ENCODE measurements at regions not wholly inside any gene's neighbourhood (a gene's known extent, or its start where the extent isn't known, plus 50 kb on each side); places are given as distances from the start of the nearest gene placed in this dataset.

- TF ChIP-seq ZSCAN18 (CRISPR knock-in tag; IDR thresholded peaks at IDR 0.05) (no peak), ZNF532 (CRISPR knock-in tag; IDR thresholded peaks at IDR 0.05; ENCODE audit: borderline replicate concordance) (no peak)
Measured at GRCh38 chr11:37632748-37633147, 1034.7 kb upstream of the RAG2 start (continued).

- Mint-ChIP-seq H3K27ac (no peak overlapping the region), H3K9me3 (peaks cover 84% of the 10 kb centered on the region), H3K4me3 (no peak overlapping the region), H3K27me3 (ENCODE audit: low read depth) (peaks cover 5% of the 10 kb centered on the region), H3K4me1 (no peaks in the 10 kb centered on the region), H3K36me3 (peaks cover 41% of the 10 kb centered on the region)
- ChIA-PET POLR2A (no interaction called here), CTCF (no interaction called here)
- DNase-seq (ENCODE audit: low spot score) (no peak), ATAC-seq (no peak)
- TF ChIP-seq ERG (CRISPR knock-in tag; IDR thresholded peaks at IDR 0.05) (no peak), TCF7 (CRISPR knock-in tag; IDR thresholded peaks at IDR 0.05; ENCODE audit: low read depth) (no peak), ZNF138 (CRISPR knock-in tag; conservative IDR thresholded peaks at IDR 0.05) (no peak), ZSCAN18 (CRISPR knock-in tag; IDR thresholded peaks at IDR 0.05) (no peak)
Measured at GRCh38 chr11:37630866-37631265, 1032.8 kb upstream of the RAG2 start.

- Mint-ChIP-seq H3K27ac (no peak overlapping the region), H3K36me3 (peaks cover 47% of the 10 kb centered on the region), H3K4me3 (no peak overlapping the region), H3K4me1 (0 out of 2 replicates have a peak, but pooled peaks cover 1% of the 10 kb centered on the region), H3K27me3 (ENCODE audit: low read depth) (peaks cover 32% of the 10 kb centered on the region), H3K9me3 (peaks cover 84% of the 10 kb centered on the region)
- DNase-seq (ENCODE audit: low spot score) (no peak), ATAC-seq (no peak)
- CTCF ChIA-PET: no interaction called here
- TF ChIP-seq ZNF423 (CRISPR knock-in tag; IDR thresholded peaks at IDR 0.05) (no peak), NFE2L1 (CRISPR knock-in tag; IDR thresholded peaks at IDR 0.05) (no peak), FOXK1 (CRISPR knock-in tag; IDR thresholded peaks at IDR 0.05) (no peak), ARID4B (CRISPR knock-in tag; IDR thresholded peaks at IDR 0.05; ENCODE audit: borderline replicate concordance) (no peak), ZNF121 (CRISPR knock-in tag; IDR thresholded peaks at IDR 0.05) (no peak), STAT6 (CRISPR knock-in tag; conservative IDR thresholded peaks at IDR 0.05; ENCODE audit: low read depth) (no peak), NR3C1 (CRISPR knock-in tag; conservative IDR thresholded peaks at IDR 0.05; ENCODE audit: low read depth) (no peak), USF2 (CRISPR knock-in tag; IDR thresholded peaks at IDR 0.05) (no peak), ZSCAN18 (CRISPR knock-in tag; IDR thresholded peaks at IDR 0.05) (no peak), ZNF671 (CRISPR knock-in tag; IDR thresholded peaks at IDR 0.05) (no peak)
- POLR2A ChIA-PET: no interaction called here
Measured at GRCh38 chr11:37623778-37624177, 1025.7 kb upstream of the RAG2 start.

Data from WTC11 (cell line).